ENCODE measurements at regions not wholly inside any gene's neighbourhood (a gene's known extent, or its start where the extent isn't known, plus 50 kb on each side); places are given as distances from the start of the nearest gene placed in this dataset.

DNA sequence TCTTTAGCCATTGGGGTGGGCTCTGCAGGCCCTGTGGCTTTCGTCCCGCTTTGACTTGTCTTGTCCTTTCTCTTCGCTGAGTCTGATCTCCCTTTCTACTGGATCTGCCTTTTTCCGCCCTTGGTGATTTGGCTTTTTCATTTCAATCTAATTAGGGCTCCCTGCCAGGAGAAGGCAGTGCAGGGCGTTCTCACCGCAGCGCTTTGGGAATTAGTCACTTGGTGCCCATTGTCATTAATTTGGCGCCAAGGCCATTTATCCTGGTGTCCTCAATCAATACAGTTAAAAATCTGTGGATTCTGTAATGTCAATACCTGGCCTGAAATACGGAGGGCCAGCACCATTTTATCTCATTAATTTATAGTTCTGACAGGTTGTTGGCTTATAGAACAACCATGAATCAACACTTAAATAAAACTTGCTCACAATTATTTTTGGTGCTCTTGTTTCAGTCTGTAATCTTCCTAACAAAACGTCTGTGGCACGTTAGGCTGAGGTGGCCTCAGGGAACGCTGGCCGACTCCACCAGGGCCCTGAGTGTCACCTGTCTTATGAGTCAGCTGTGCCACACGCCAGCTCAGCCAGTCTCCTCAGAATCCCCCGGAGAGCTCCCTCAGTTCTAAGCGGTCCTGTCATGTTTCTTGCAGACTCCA is 115.7 kb downstream of the BEGAIN start:
- DNase-seq (ENCODE audit: low read depth), result no peak
- no peak overlapping the region for H3K4me3 ChIP-seq (ENCODE audit: low read length)
- TF ChIP-seq, protein P1, sequence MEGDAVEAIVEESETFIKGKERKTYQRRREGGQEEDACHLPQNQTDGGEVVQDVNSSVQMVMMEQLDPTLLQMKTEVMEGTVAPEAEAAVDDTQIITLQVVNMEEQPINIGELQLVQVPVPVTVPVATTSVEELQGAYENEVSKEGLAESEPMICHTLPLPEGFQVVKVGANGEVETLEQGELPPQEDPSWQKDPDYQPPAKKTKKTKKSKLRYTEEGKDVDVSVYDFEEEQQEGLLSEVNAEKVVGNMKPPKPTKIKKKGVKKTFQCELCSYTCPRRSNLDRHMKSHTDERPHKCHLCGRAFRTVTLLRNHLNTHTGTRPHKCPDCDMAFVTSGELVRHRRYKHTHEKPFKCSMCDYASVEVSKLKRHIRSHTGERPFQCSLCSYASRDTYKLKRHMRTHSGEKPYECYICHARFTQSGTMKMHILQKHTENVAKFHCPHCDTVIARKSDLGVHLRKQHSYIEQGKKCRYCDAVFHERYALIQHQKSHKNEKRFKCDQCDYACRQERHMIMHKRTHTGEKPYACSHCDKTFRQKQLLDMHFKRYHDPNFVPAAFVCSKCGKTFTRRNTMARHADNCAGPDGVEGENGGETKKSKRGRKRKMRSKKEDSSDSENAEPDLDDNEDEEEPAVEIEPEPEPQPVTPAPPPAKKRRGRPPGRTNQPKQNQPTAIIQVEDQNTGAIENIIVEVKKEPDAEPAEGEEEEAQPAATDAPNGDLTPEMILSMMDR (IDR thresholded peaks at IDR 0.05; ENCODE audit: insufficient read depth, low read depth, low read length, missing control alignments), result no peak

GRCh38 chr14:100472094-100472455 is 115.1 kb downstream of the BEGAIN start:
- H3K4me3 ChIP-seq (ENCODE audit: low read length), result no peak overlapping the region
- no peak for DNase-seq (ENCODE audit: low read depth)
- TF ChIP-seq, protein P1 (IDR thresholded peaks at IDR 0.05; ENCODE audit: insufficient read depth, low read depth, low read length, missing control alignments), result no peak

DNA sequence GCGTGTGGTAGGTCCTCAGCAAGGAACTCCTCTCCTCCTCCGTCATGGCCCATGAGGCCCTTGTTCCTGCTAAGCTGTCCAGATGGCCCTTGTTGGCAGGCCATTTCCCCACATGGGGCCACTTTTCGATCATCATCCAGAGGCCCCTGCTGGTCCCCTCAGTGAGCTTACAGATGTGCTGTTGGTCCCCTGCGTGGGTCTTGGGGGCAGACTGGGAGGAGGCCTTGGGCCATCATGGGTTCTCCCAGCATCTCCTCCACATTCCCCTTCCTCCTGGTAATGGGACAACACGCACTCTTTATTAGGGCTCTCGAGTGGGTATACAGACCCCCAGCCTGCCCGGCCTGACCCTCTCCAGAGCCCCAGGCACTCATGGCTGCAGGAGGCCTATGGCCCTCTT is 114.7 kb downstream of the BEGAIN start:
- no peak overlapping the region for H3K4me3 ChIP-seq (ENCODE audit: low read length)
- DNase-seq (ENCODE audit: low read depth), result no peak
- TF ChIP-seq, protein P1 (IDR thresholded peaks at IDR 0.05; ENCODE audit: insufficient read depth, low read depth, low read length, missing control alignments), result no peak

- no peak for DNase-seq (ENCODE audit: low read depth)
- TF ChIP-seq, protein P1 (IDR thresholded peaks at IDR 0.05; ENCODE audit: insufficient read depth, low read depth, low read length, missing control alignments), result no peak
- H3K4me3 ChIP-seq (ENCODE audit: low read length), result no peak overlapping the region
Observed at GRCh38 chr14:100473249-100473648, 114.0 kb downstream of the BEGAIN start.

- no peak overlapping the region for H3K4me3 ChIP-seq (ENCODE audit: low read length)
- no peak for DNase-seq (ENCODE audit: low read depth)
- TF ChIP-seq, protein P1 (IDR thresholded peaks at IDR 0.05; ENCODE audit: insufficient read depth, low read depth, low read length, missing control alignments), result no peak
Observed at GRCh38 chr14:100474196-100474595, 113.0 kb downstream of the BEGAIN start.

DNA sequence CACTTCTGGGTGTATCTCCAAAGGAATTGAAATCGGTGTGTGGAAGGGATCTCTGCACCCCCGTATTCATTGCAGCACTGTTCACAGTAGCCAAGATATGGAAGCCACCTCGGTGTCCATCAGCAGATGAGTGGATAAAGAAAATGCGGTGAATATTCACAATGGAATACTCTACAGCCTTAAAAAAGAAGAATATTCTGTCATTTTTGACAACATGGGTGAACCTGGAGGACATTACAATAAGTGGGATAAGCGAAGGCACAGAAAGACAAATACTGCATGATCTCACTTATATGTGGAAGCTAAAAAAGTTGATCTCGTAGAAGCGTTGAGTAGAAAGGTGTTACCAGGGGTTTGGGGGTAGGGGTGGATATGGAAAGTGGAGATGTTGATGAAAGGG is 111.9 kb downstream of the BEGAIN start:
- TF ChIP-seq, protein P1 (IDR thresholded peaks at IDR 0.05; ENCODE audit: insufficient read depth, low read depth, low read length, missing control alignments), result no peak
- DNase-seq (ENCODE audit: low read depth), result no peak
- no peak overlapping the region for H3K4me3 ChIP-seq (ENCODE audit: low read length)

Data from epithelial cell of esophagus (primary cell).